HepG2 (cell line): ENCODE measurements at regions not wholly inside any gene's neighbourhood (a gene's known extent, or its start where the extent isn't known, plus 50 kb on each side); places are given as distances from the start of the nearest gene placed in this dataset.

ENCODE experiments used
- BCL3 ChIP-seq: sonication (generic); formaldehyde crosslinking; IDR thresholded peaks from 2 replicates; pipeline ENCODE4 v1.5.1; 2020; ENCODE audit warnings: mild to moderate bottlenecking, missing genetic modification reagents, moderate library complexity
- CBX5 ChIP-seq: sonication (generic); formaldehyde crosslinking; IDR thresholded peaks from 2 replicates; pipeline ENCODE4 v1.4.0; 2020; ENCODE audit warnings: missing genetic modification reagents, borderline replicate concordance
- CTCF ChIP-seq: sonication (generic); formaldehyde crosslinking; IDR thresholded peaks from 2 replicates; pipeline ENCODE4 v1.5.0; 2020; ENCODE audit warnings: mild to moderate bottlenecking, missing genetic modification reagents, moderate library complexity
- NCOA2 ChIP-seq: sonication (generic); formaldehyde crosslinking; IDR thresholded peaks from 2 replicates; pipeline ENCODE4 v1.8.0; 2022; ENCODE audit warnings: inconsistent platforms
- PBX3 ChIP-seq: sonication (generic); formaldehyde crosslinking; IDR thresholded peaks from 2 replicates; pipeline ENCODE4 v1.8.1; 2023; ENCODE audit warnings: missing genetic modification reagents, inconsistent platforms, borderline replicate concordance
- RFX5 ChIP-seq: IDR thresholded peaks from 2 replicates; pipeline ENCODE4 v1.6.1; 2011; ENCODE audit warnings: low read depth, low read length, improper control_type of control experiment
- SIN3A ChIP-seq: IDR thresholded peaks from 2 replicates; pipeline ENCODE4 v1.6.1; 2011; ENCODE audit warnings: low read depth, mild to moderate bottlenecking, control low read depth, low read length, borderline replicate concordance
- SP5 ChIP-seq: IDR thresholded peaks from 2 replicates; pipeline ENCODE4 v1.6.1; 2016; ENCODE audit warnings: low read depth, borderline replicate concordance
- STAG1 ChIP-seq: sonication (generic); formaldehyde crosslinking; IDR thresholded peaks from 2 replicates; pipeline ENCODE4 v1.4.0; 2020; ENCODE audit warnings: missing genetic modification reagents
- SYNCRIP ChIP-seq: fragments of 200-400 bp; formaldehyde crosslinking; IDR thresholded peaks from 2 replicates; pipeline ENCODE4 v1.6.1; 2018; ENCODE audit warnings: mild to moderate bottlenecking, low read depth, low read length; ENCODE audit not compliant: insufficient read depth
- U2AF2 ChIP-seq: fragments of 200-400 bp; formaldehyde crosslinking; IDR thresholded peaks from 2 replicates; pipeline ENCODE4 v1.6.1; 2017; ENCODE audit warnings: low read depth, mild to moderate bottlenecking, low read length
- ZEB1 ChIP-seq: IDR thresholded peaks from 2 replicates; pipeline ENCODE4 v1.6.1; 2012; ENCODE audit warnings: mild to moderate bottlenecking, low read depth, inconsistent platforms; ENCODE audit not compliant: insufficient replicate concordance
- ZNF414 ChIP-seq: sonication (generic); formaldehyde crosslinking; IDR thresholded peaks from 2 replicates; pipeline ENCODE4 v1.5.0; 2020; ENCODE audit warnings: missing genetic modification reagents
- ZNF724P ChIP-seq: sonication (generic); formaldehyde crosslinking; IDR thresholded peaks from 2 replicates; pipeline ENCODE4 v1.8.0; 2022; ENCODE audit warnings: missing genetic modification reagents, borderline replicate concordance

- TF ChIP-seq ZNF414 (no peak), ZNF724P (no peak), CBX5 (CRISPR knock-in tag) (no peak), NCOA2 (CRISPR knock-in tag) (no peak), ZEB1 (no peak), CTCF (CRISPR knock-in tag) (no peak), SIN3A (no peak), BCL3 (CRISPR knock-in tag) (no peak), SP5 (CRISPR knock-in tag) (no peak), SYNCRIP (no peak), U2AF2 (no peak), PBX3 (CRISPR knock-in tag) (no peak), STAG1 (CRISPR knock-in tag) (no peak), RFX5 (no peak)
Measured at GRCh38 chr3:130569461-130570365, 52.7 kb downstream of the COL6A6 start.
